GM19351 (cell line): ENCODE measurements at regions not wholly inside any gene's neighbourhood (a gene's known extent, or its start where the extent isn't known, plus 50 kb on each side); places are given as distances from the start of the nearest gene placed in this dataset.
"Not testable (repeated sequence)": the region's sequence is repeated elsewhere in the genome, so short reads cannot be mapped to it uniquely, and the experiment has no call there.

ENCODE experiments used
- ATAC-seq: cut with Tn5 transposase; IDR thresholded peaks from one replicate; pipeline ENCODE4 v1.9.1; 2021; ENCODE audit warnings: mild to moderate bottlenecking, moderate library complexity; ENCODE audit not compliant: unreplicated experiment

- no peak for ATAC-seq
Measured at GRCh38 chr9:71514344-71514975, 253.9 kb downstream of the CEMIP2 start.

GRCh38 chr9:71509054-71509453, 259.3 kb downstream of the CEMIP2 start:
- ATAC-seq = no peak

- ATAC-seq = not testable (repeated sequence)
Measured at GRCh38 chr9:71508141-71508540, 260.2 kb downstream of the CEMIP2 start.

- no peak for ATAC-seq
Measured at GRCh38 chr9:71506821-71507220, 261.5 kb downstream of the CEMIP2 start.

- no peak for ATAC-seq
Measured at GRCh38 chr9:71504636-71505035, 263.7 kb downstream of the CEMIP2 start.

GRCh38 chr9:71498691-71499090, 269.6 kb downstream of the CEMIP2 start:
- no peak for ATAC-seq

- peak; percentile 70 for ATAC-seq
Measured at GRCh38 chr9:71490810-71491209, 277.5 kb downstream of the CEMIP2 start.

GRCh38 chr9:71487061-71487460, 281.3 kb downstream of the CEMIP2 start:
- no peak for ATAC-seq

GRCh38 chr9:71485326-71485725, 283.0 kb downstream of the CEMIP2 start:
- ATAC-seq = no peak

GRCh38 chr9:71483436-71483835, 284.9 kb downstream of the CEMIP2 start:
- ATAC-seq = peak; percentile 71

GRCh38 chr9:71479621-71480020, 288.7 kb downstream of the CEMIP2 start:
- ATAC-seq = no peak

GRCh38 chr9:71472400-71472799, 295.9 kb downstream of the CEMIP2 start:
- no peak for ATAC-seq

- ATAC-seq = no peak
Measured at GRCh38 chr9:71465392-71465791, 302.9 kb downstream of the CEMIP2 start.

GRCh38 chr9:71459082-71459481, 309.2 kb downstream of the CEMIP2 start:
- ATAC-seq = no peak

- ATAC-seq = peak; percentile 76
Measured at GRCh38 chr9:71446473-71447411, 321.6 kb downstream of the CEMIP2 start.

- ATAC-seq = no peak
Measured at GRCh38 chr9:71446106-71446472, 322.2 kb downstream of the CEMIP2 start.

- ATAC-seq = no peak
Measured at GRCh38 chr9:71442937-71443336, 321.5 kb upstream of the TRPM3 start.

- ATAC-seq = no peak
Measured at GRCh38 chr9:71441266-71441665, 319.8 kb upstream of the TRPM3 start.

- no peak for ATAC-seq
Measured at GRCh38 chr9:71431931-71432330, 310.5 kb upstream of the TRPM3 start.

GRCh38 chr9:71407341-71407740, 285.9 kb upstream of the TRPM3 start:
- ATAC-seq = not testable (repeated sequence)

- no peak for ATAC-seq
Measured at GRCh38 chr9:71403106-71403505, 281.7 kb upstream of the TRPM3 start.

GRCh38 chr9:71393005-71393404, 271.6 kb upstream of the TRPM3 start:
- ATAC-seq = no peak
